LNCAP (cell line): ENCODE measurements at regions not wholly inside any gene's neighbourhood (a gene's known extent, or its start where the extent isn't known, plus 50 kb on each side); places are given as distances from the start of the nearest gene placed in this dataset.

Experiments
- CTCF ChIP-seq: fragments of 450-650 bp; IDR thresholded peaks from 2 replicates; pipeline ENCODE4 v1.5.1; 2017; ENCODE audit warnings: mild to moderate bottlenecking

- no peak for TF ChIP-seq CTCF
These were observed 1772.0 kb upstream of the FLRT2 start for GRCh38 chr14:83757916-83758315.

- TF ChIP-seq CTCF, result no peak
These were observed 1765.0 kb upstream of the FLRT2 start for GRCh38 chr14:83764656-83765599.

GRCh38 chr14:83777516-83777915, 1752.4 kb upstream of the FLRT2 start:
- TF ChIP-seq CTCF, result no peak

GRCh38 chr14:83779266-83779665, 1750.7 kb upstream of the FLRT2 start:
- no peak for TF ChIP-seq CTCF

GRCh38 chr14:83780321-83780720, 1749.6 kb upstream of the FLRT2 start:
- no peak for TF ChIP-seq CTCF

- no peak for TF ChIP-seq CTCF
These were observed 1731.5 kb upstream of the FLRT2 start for GRCh38 chr14:83798421-83798820.

GRCh38 chr14:83799233-83799632, 1730.7 kb upstream of the FLRT2 start:
- TF ChIP-seq CTCF, result no peak
